Keratinocyte (primary cell): ENCODE measurements at regions not wholly inside any gene's neighbourhood (a gene's known extent, or its start where the extent isn't known, plus 50 kb on each side); places are given as distances from the start of the nearest gene placed in this dataset.

Experiments
- DNase-seq: peaks from one replicate; pipeline ENCODE4 v3.0.0-alpha.2; 2011; ENCODE audit warnings: low read depth, missing footprints, low spot score
- FAIRE-seq: peaks from 2 replicates; lab custom pipeline; 2011; peaks lifted over from hg19 to GRCh38; lab: Jason Lieb, UNC
- H2AFZ ChIP-seq: 2 replicates; pipeline ENCODE4 v1.6.0; 2012; ENCODE audit warnings: low read length, control low read depth, inconsistent platforms; ENCODE audit not compliant: control insufficient read depth
- H3K27ac ChIP-seq: 2 replicates; pipeline ENCODE4 v1.5.1; 2011; ENCODE audit warnings: low read length; ENCODE audit not compliant: control insufficient read depth, insufficient read depth
- H3K27me3 ChIP-seq: 3 replicates; pipeline ENCODE4 v1.6.0; 2011; ENCODE audit warnings: low read length; ENCODE audit not compliant: control insufficient read depth, insufficient read depth; ENCODE audit errors: extremely low read depth
- H3K36me3 ChIP-seq, 2 experiments: 2 replicates in 1 of 2; 3 replicates in 1 of 2; pipeline ENCODE4 v1.5.1; 2011; ENCODE audit warnings: low read length in 2 of 2, mild to moderate bottlenecking in 1 of 2; ENCODE audit not compliant: control insufficient read depth in 2 of 2, insufficient read depth in 2 of 2; ENCODE audit errors: extremely low read depth in 1 of 2
- H3K4me1 ChIP-seq: 3 replicates; pipeline ENCODE4 v1.5.1; 2011; ENCODE audit warnings: low read length; ENCODE audit not compliant: control insufficient read depth, insufficient read depth; ENCODE audit errors: extremely low read depth
- H3K4me2 ChIP-seq: 3 replicates; pipeline ENCODE4 v1.6.0; 2011; ENCODE audit warnings: low read depth, low read length; ENCODE audit not compliant: control insufficient read depth, insufficient read depth; ENCODE audit errors: extremely low read depth
- H3K4me3 ChIP-seq, 3 experiments: fragments of 200-600 bp in 1 of 3; sonication (generic) in 1 of 3; 2 replicates in 2 of 3; 3 replicates in 1 of 3; pipeline ENCODE4 v1.5.1; 2011 to 2016; ENCODE audit warnings: low read length in 3 of 3, mild to moderate bottlenecking in 3 of 3, control low read depth in 2 of 3, inconsistent platforms in 1 of 3, low read depth in 1 of 3, mixed read lengths in 1 of 3, mixed run types in 1 of 3, moderate library complexity in 1 of 3; ENCODE audit not compliant: control insufficient read depth in 2 of 3, insufficient read depth in 2 of 3; ENCODE audit errors: extremely low read depth in 1 of 3
- H3K79me2 ChIP-seq: 2 replicates; pipeline ENCODE4 v1.6.0; 2012; ENCODE audit warnings: low read length; ENCODE audit not compliant: control insufficient read depth, insufficient read depth
- H3K9ac ChIP-seq: 3 replicates; pipeline ENCODE4 v1.6.0; 2011; ENCODE audit warnings: low read length; ENCODE audit not compliant: control insufficient read depth, insufficient read depth; ENCODE audit errors: extremely low read depth
- H3K9me1 ChIP-seq: 3 replicates; pipeline ENCODE4 v1.6.0; 2011; ENCODE audit warnings: low read length; ENCODE audit not compliant: control insufficient read depth, insufficient read depth; ENCODE audit errors: extremely low read depth
- H3K9me3 ChIP-seq: 2 replicates; pipeline ENCODE4 v1.5.1; 2012; ENCODE audit warnings: low read depth, low read length; ENCODE audit not compliant: control insufficient read depth
- H4K20me1 ChIP-seq: 3 replicates; pipeline ENCODE4 v1.6.0; 2011; ENCODE audit warnings: low read length; ENCODE audit not compliant: control insufficient read depth, insufficient read depth; ENCODE audit errors: extremely low read depth
- CTCF ChIP-seq, 3 experiments: IDR thresholded peaks in 1 of 3; conservative IDR thresholded peaks in 1 of 3; optimal IDR thresholded peaks in 1 of 3; 2 replicates in 2 of 3; 3 replicates in 1 of 3; pipeline versions ENCODE3 to v1.5.1; 2011; ENCODE audit warnings: low read length in 3 of 3, mild to moderate bottlenecking in 3 of 3, moderate library complexity in 2 of 3, control low read depth in 1 of 3, inconsistent platforms in 1 of 3; ENCODE audit not compliant: insufficient read depth in 2 of 3; ENCODE audit errors: extremely low read depth in 1 of 3
- EZH2 ChIP-seq: IDR thresholded peaks from one replicate; pipeline ENCODE4 v1.6.1; 2012; ENCODE audit warnings: inconsistent platforms, mild to moderate bottlenecking, low read length, moderate library complexity
- dilution Hi-C: fragments of 300-500 bp; cut with MboI; formaldehyde crosslinking; loops from one replicate; pipeline ENCODE4 v1.7.0; 2020; ENCODE audit warnings: low sequenced_read_pairs; ENCODE audit not compliant: extremely low pct_ligation_motif_present

GRCh38 chr1:112850034-112850757 lies 105.8 kb downstream of the SLC16A1 start:
- Histone ChIP-seq H3K9me1 (no peaks in the 10 kb centered on the region), H3K27me3 (no peaks in the 10 kb centered on the region), H3K27ac (no peak overlapping the region), H3K36me3 (no peaks in the 10 kb centered on the region), H4K20me1 (no peaks in the 10 kb centered on the region), H3K4me2 (peak overlapping the region; percentile 78), H3K4me1 (peaks cover 21% of the 10 kb centered on the region), H3K9ac (peak overlapping the region; percentile 67), H2AFZ (peak overlapping the region; percentile 89), H3K4me3 (peak overlapping the region; percentile 42 to 71 (median 63)), H3K79me2 (no peaks in the 10 kb centered on the region), H3K9me3 (no peaks in the 10 kb centered on the region)
- FAIRE-seq (no peak), DNase-seq (no peak)
- dilution Hi-C loops = no loop called here
- no peak for TF ChIP-seq CTCF (optimal IDR thresholded peaks at IDR 0.05 in 1 of 3, IDR thresholded peaks at IDR 0.05 in 1 of 3, conservative IDR thresholded peaks at IDR 0.05 in 1 of 3; ENCODE audit: extremely low read depth in 1 of 3, insufficient read depth in 2 of 3, low read length in 3 of 3)
- no peak for TF ChIP-seq EZH2

- Histone ChIP-seq H2AFZ (peak overlapping the region; percentile 89), H3K27me3 (no peaks in the 10 kb centered on the region), H3K4me3 (peak overlapping the region; percentile 42 to 71 (median 63)), H3K9me1 (no peaks in the 10 kb centered on the region), H3K4me2 (peak overlapping the region; percentile 78), H3K79me2 (no peaks in the 10 kb centered on the region), H3K4me1 (peaks cover 25% of the 10 kb centered on the region), H3K9me3 (no peaks in the 10 kb centered on the region), H4K20me1 (no peaks in the 10 kb centered on the region), H3K9ac (peak overlapping the region; percentile 67), H3K27ac (no peak overlapping the region), H3K36me3 (no peaks in the 10 kb centered on the region)
- DNase-seq (no peak), FAIRE-seq (no peak)
- dilution Hi-C loops = no loop called here
- TF ChIP-seq EZH2 (no peak), CTCF (optimal IDR thresholded peaks at IDR 0.05 in 1 of 3, IDR thresholded peaks at IDR 0.05 in 1 of 3, conservative IDR thresholded peaks at IDR 0.05 in 1 of 3; ENCODE audit: extremely low read depth in 1 of 3, insufficient read depth in 2 of 3, low read length in 3 of 3) (no peak)
These were observed 106.5 kb downstream of the SLC16A1 start for GRCh38 chr1:112849425-112850033.
